CD14-positive monocyte (primary cell): ENCODE measurements at regions not wholly inside any gene's neighbourhood (a gene's known extent, or its start where the extent isn't known, plus 50 kb on each side); places are given as distances from the start of the nearest gene placed in this dataset.
"Not testable (repeated sequence)": the region's sequence is repeated elsewhere in the genome, so short reads cannot be mapped to it uniquely, and the experiment has no call there.

Source experiments
- DNase-seq, 3 donors: peaks; one replicate each; pipeline ENCODE4 v3.0.0-alpha.2; 2011 to 2022
- H2AFZ ChIP-seq: 2 replicates; pipeline ENCODE4 v1.6.0; 2012; ENCODE audit warnings: mild to moderate bottlenecking, low read depth, low read length, inconsistent platforms; ENCODE audit not compliant: insufficient read depth, poor library complexity, severe bottlenecking
- H3K27ac ChIP-seq, 2 donors: 1 replicate in 1 of 2; 2 replicates in 1 of 2; pipeline ENCODE4 v1.5.1; 2012 to 2013; ENCODE audit warnings: low read length in 2 of 2, control low read depth in 1 of 2, inconsistent platforms in 1 of 2, low read depth in 1 of 2, mild to moderate bottlenecking in 1 of 2
- H3K27me3 ChIP-seq, 2 donors: one replicate each; pipeline versions ENCODE4 v1.6.0 to v1.6.1; 2011 to 2013; ENCODE audit warnings: low read length in 2 of 2; ENCODE audit not compliant: control insufficient read depth in 2 of 2, insufficient read depth in 2 of 2
- H3K36me3 ChIP-seq, 2 donors: replicated peaks in 1 of 2; 1 replicate in 1 of 2; 2 replicates in 1 of 2; pipeline versions ENCODE4 v1.5.1 to v1.6.1; 2012 to 2013; ENCODE audit warnings: low read length in 2 of 2, control low read depth in 1 of 2, inconsistent platforms in 1 of 2, mild to moderate bottlenecking in 1 of 2; ENCODE audit not compliant: insufficient read depth in 2 of 2, control insufficient read depth in 1 of 2
- H3K4me1 ChIP-seq, 2 donors: 1 replicate in 1 of 2; 2 replicates in 1 of 2; pipeline versions ENCODE4 v1.5.1 to v1.6.1; 2012 to 2013; ENCODE audit warnings: low read length in 2 of 2, control low read depth in 1 of 2, inconsistent platforms in 1 of 2, mild to moderate bottlenecking in 1 of 2, moderate library complexity in 1 of 2; ENCODE audit not compliant: insufficient read depth in 2 of 2, control insufficient read depth in 1 of 2
- H3K4me2 ChIP-seq: replicated peaks from 2 replicates; pipeline ENCODE3; 2012; ENCODE audit warnings: low read length, moderate library complexity, mild to moderate bottlenecking; ENCODE audit not compliant: poor library complexity, severe bottlenecking; ENCODE audit errors: extremely low read depth
- H3K4me3 ChIP-seq, 3 experiments: fragments of 200-600 bp in 1 of 3; sonication (generic) in 1 of 3; replicated peaks in 1 of 3; 1 replicate in 2 of 3; 2 replicates in 1 of 3; pipeline ENCODE4 v1.5.1; 2011 to 2013; ENCODE audit warnings: low read length in 3 of 3, mild to moderate bottlenecking in 3 of 3, control low read depth in 2 of 3, low read depth in 2 of 3, inconsistent platforms in 1 of 3, moderate library complexity in 1 of 3
- H3K79me2 ChIP-seq: 2 replicates; pipeline ENCODE4 v1.6.0; 2012; ENCODE audit warnings: mild to moderate bottlenecking, control low read depth, inconsistent platforms, low read length, moderate library complexity; ENCODE audit not compliant: insufficient read depth
- H3K9ac ChIP-seq: 2 replicates; pipeline ENCODE4 v1.6.0; 2017; ENCODE audit warnings: low read length, mild to moderate bottlenecking; ENCODE audit not compliant: insufficient read depth, poor library complexity, severe bottlenecking
- H3K9me3 ChIP-seq, 2 donors: replicated peaks in 1 of 2; 1 replicate in 1 of 2; 2 replicates in 1 of 2; pipeline versions ENCODE4 v1.5.1 to v1.6.1; 2012 to 2013; ENCODE audit warnings: low read length in 2 of 2, control low read depth in 1 of 2; ENCODE audit not compliant: control insufficient read depth in 1 of 2, insufficient read depth in 1 of 2
- H4K20me1 ChIP-seq: 2 replicates; pipeline ENCODE4 v1.6.0; 2012; ENCODE audit warnings: mild to moderate bottlenecking, low read length, control low read depth, moderate library complexity; ENCODE audit not compliant: insufficient read depth
- H3K27ac Mint-ChIP-seq, 7 donors: one replicate each; pipeline ENCODE4 v1.8.0; 2020; ENCODE audit warnings: mild to moderate bottlenecking in 7 of 7, mixed read lengths in 7 of 7, moderate library complexity in 6 of 7, inconsistent platforms in 2 of 7
- H3K27me3 Mint-ChIP-seq, 3 donors: one replicate each; pipeline ENCODE4 v1.8.0; 2021 to 2022; ENCODE audit warnings: low read depth in 3 of 3, mild to moderate bottlenecking in 3 of 3, mixed read lengths in 3 of 3, moderate library complexity in 3 of 3, inconsistent platforms in 1 of 3
- H3K36me3 Mint-ChIP-seq, 2 donors: one replicate each; pipeline ENCODE4 v1.8.0; 2020; ENCODE audit warnings: mixed read lengths in 2 of 2, inconsistent platforms in 1 of 2, mild to moderate bottlenecking in 1 of 2
- H3K4me1 Mint-ChIP-seq: one replicate; pipeline ENCODE4 v1.8.0; 2020; ENCODE audit warnings: mild to moderate bottlenecking, mixed read lengths
- H3K4me3 Mint-ChIP-seq, 2 donors: one replicate each; pipeline ENCODE4 v1.8.0; 2020; ENCODE audit warnings: mild to moderate bottlenecking in 2 of 2, mixed read lengths in 2 of 2, moderate library complexity in 1 of 2
- H3K9me3 Mint-ChIP-seq, 7 donors: one replicate each; pipeline ENCODE4 v1.8.0; 2020 to 2022; ENCODE audit warnings: mixed read lengths in 7 of 7, mild to moderate bottlenecking in 6 of 7, moderate library complexity in 6 of 7, inconsistent platforms in 2 of 7
- CTCF ChIP-seq: fragments of 200-600 bp; IDR thresholded peaks from one replicate; pipeline ENCODE4 v1.8.0; 2022; ENCODE audit warnings: antibody characterized with exemption, mild to moderate bottlenecking
- WGBS: methylation state at CpG from one replicate; pipeline ENCODE4 v1.1.5; 2013; ENCODE audit warnings: missing lambda C conversion rate; ENCODE audit not compliant: insufficient coverage; 5-methylcytosine and 5-hydroxymethylcytosine counted together
- intact Hi-C, 2 donors: fragments of 100-400 bp; cut with micrococcal nuclease; formaldehyde crosslinking; loops; one replicate each; pipeline versions ENCODE4 v1.15.0 to v1.15.1; 2023

DNA sequence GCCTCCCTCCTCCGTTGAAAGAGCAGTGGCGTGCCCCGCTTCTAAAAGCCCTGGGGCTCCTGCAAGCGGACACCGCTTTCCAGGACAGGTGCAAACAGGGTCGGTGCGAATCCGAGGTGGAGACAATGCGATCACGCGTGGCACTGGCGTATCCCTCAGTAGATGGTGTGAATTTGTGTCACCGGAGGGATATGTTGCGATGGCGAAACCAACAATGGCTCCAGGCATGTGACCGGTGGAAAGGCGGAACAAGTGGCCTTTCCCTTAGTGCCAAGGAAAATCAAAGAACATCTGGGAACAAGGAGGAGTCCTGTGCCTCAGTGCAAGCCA lies 172.0 kb upstream of the ZNF337 start:
- H3K27ac Mint-ChIP-seq, DNase-seq, H4K20me1 ChIP-seq, H3K36me3 Mint-ChIP-seq, H3K4me2 ChIP-seq, H2AFZ ChIP-seq, H3K4me3 Mint-ChIP-seq, H3K9ac ChIP-seq, H3K4me1 ChIP-seq, H3K4me3 ChIP-seq, H3K36me3 ChIP-seq, intact Hi-C loops, H3K9me3 ChIP-seq, H3K79me2 ChIP-seq, H3K27ac ChIP-seq: not testable (repeated sequence)
- WGBS: 31% methylated on average over 14 of the region's 17 CpGs
- Mint-ChIP-seq H3K9me3 (peaks cover 0 to 15% (median 5%) of the 10 kb centered on the region in 7 donors), H3K27me3 (peaks cover 36 to 64% (median 60%) of the 10 kb centered on the region in 3 donors), H3K4me1 (peaks cover 13% of the 10 kb centered on the region)
- peaks cover 2 to 44% of the 10 kb centered on the region in 2 donors for H3K27me3 ChIP-seq

GRCh38 chr20:25867776-25868649 lies 171.4 kb upstream of the ZNF337 start:
- Histone ChIP-seq H4K20me1 (no peaks in the 10 kb centered on the region), H3K27ac (no peak overlapping the region), H3K9ac (no peak overlapping the region), H3K79me2 (no peaks in the 10 kb centered on the region), H3K9me3 (peaks cover 0 to 5% of the 10 kb centered on the region in 2 donors), H3K4me3 (no peak overlapping the region), H2AFZ (no peak overlapping the region), H3K27me3 (peaks cover 2 to 50% of the 10 kb centered on the region in 2 donors), H3K4me2 (no peak overlapping the region), H3K36me3 (no peaks in the 10 kb centered on the region), H3K4me1 (peaks cover 0 to 5% of the 10 kb centered on the region in 2 donors)
- H3K4me3 Mint-ChIP-seq: peak overlapping the region; percentile 5 to 25
- peaks cover 0 to 21% (median 7%) of the 10 kb centered on the region in 7 donors for H3K9me3 Mint-ChIP-seq
- peaks cover 42 to 70% (median 63%) of the 10 kb centered on the region in 3 donors for H3K27me3 Mint-ChIP-seq
- TF ChIP-seq CTCF: no peak
- peaks cover 15% of the 10 kb centered on the region for H3K4me1 Mint-ChIP-seq
- intact Hi-C loops: no loop called here
- peak in 1 of 3 donors; percentile 7 for DNase-seq
- WGBS: 24% methylated on average over 46 of the region's 46 CpGs
- H3K27ac Mint-ChIP-seq: no peak overlapping the region
- no peaks in the 10 kb centered on the region for H3K36me3 Mint-ChIP-seq

DNA sequence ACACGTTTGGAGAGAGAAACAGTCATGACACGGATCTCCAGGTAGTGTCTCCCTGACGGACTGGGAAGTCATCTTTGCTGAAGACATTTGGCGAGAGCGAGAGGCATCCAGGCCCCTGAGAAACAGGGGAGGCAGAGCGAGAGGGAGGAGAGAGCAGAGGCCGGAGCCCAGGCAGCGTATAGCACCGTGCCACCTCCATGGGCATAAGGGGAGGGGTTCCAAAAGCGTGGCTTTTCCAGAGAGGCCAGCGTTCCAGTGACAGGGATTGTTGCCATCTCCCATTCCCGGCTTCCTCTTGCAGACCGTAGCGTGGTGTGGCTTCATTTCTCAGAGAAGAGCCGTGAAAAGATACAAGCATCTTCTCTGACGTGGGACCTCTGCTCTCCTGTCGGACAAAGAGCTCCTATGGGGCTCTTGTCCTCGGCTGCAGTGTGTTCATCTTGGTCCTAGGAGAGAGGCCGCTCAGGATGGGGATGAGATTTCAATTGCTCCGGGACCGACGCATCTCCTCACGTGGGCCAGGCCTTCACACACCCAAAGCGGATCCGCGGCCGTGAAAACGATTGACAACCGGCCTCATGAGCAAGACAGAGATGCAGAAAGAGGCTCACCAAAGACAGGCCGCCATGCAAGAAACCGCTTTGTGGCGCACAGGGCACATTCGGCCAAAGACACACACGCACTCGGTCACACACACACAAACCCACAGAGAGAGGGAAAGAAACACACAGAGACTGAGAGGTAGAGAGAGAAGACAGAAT lies 170.5 kb upstream of the ZNF337 start:
- H3K4me2 ChIP-seq, H2AFZ ChIP-seq, H3K9me3 ChIP-seq, H3K4me3 ChIP-seq, intact Hi-C loops, H3K36me3 Mint-ChIP-seq, H3K9ac ChIP-seq, DNase-seq, H3K79me2 ChIP-seq, H3K4me1 ChIP-seq, H3K27ac ChIP-seq, H3K27ac Mint-ChIP-seq, H3K36me3 ChIP-seq, H4K20me1 ChIP-seq: not testable (repeated sequence)
- H3K4me1 Mint-ChIP-seq: peaks cover 23% of the 10 kb centered on the region
- peaks cover 0 to 23% (median 9%) of the 10 kb centered on the region in 7 donors for H3K9me3 Mint-ChIP-seq
- peaks cover 7 to 58% of the 10 kb centered on the region in 2 donors for H3K27me3 ChIP-seq
- WGBS: 87% methylated on average over 29 of the region's 35 CpGs
- H3K27me3 Mint-ChIP-seq: peaks cover 50 to 78% (median 72%) of the 10 kb centered on the region in 3 donors
- peak overlapping the region in 1 of 2 donors; percentile 28 for H3K4me3 Mint-ChIP-seq
